Keratinocyte (primary cell): ENCODE measurements at regions not wholly inside any gene's neighbourhood (a gene's known extent, or its start where the extent isn't known, plus 50 kb on each side); places are given as distances from the start of the nearest gene placed in this dataset.

Experiments used
- EZH2 ChIP-seq: IDR thresholded peaks from one replicate; pipeline ENCODE4 v1.6.1; 2012; ENCODE audit warnings: inconsistent platforms, mild to moderate bottlenecking, low read length, moderate library complexity
- TF ChIP-seq, protein P1 (sequence below), 3 experiments: IDR thresholded peaks in 1 of 3; conservative IDR thresholded peaks in 1 of 3; optimal IDR thresholded peaks in 1 of 3; 2 replicates in 2 of 3; 3 replicates in 1 of 3; pipeline versions ENCODE3 to v1.5.1; 2011; ENCODE audit warnings: low read length in 3 of 3, mild to moderate bottlenecking in 3 of 3, moderate library complexity in 2 of 3, control low read depth in 1 of 3, inconsistent platforms in 1 of 3; ENCODE audit not compliant: insufficient read depth in 2 of 3; ENCODE audit errors: extremely low read depth in 1 of 3

DNA sequence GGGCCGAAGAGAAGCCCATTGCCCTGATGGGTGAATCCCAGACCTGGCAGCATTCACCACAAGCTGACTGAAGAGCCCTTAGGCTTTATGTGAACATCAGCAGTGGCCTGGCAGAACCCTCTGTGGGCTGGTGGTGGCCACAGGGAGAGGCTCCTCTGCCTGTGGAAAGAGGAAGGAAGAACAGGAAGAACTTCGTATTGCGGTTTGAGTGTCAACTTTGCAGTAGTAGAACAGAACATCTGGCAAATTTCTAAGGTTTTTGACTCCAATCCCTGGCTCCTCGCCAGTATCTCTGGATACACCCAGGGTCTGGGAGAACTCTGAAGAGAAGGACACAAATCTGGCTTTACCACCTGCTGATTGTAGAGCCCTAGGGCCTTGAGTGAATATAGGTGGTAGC lies 356.4 kb upstream of the GRAMD2B start:
- TF ChIP-seq, protein P1, sequence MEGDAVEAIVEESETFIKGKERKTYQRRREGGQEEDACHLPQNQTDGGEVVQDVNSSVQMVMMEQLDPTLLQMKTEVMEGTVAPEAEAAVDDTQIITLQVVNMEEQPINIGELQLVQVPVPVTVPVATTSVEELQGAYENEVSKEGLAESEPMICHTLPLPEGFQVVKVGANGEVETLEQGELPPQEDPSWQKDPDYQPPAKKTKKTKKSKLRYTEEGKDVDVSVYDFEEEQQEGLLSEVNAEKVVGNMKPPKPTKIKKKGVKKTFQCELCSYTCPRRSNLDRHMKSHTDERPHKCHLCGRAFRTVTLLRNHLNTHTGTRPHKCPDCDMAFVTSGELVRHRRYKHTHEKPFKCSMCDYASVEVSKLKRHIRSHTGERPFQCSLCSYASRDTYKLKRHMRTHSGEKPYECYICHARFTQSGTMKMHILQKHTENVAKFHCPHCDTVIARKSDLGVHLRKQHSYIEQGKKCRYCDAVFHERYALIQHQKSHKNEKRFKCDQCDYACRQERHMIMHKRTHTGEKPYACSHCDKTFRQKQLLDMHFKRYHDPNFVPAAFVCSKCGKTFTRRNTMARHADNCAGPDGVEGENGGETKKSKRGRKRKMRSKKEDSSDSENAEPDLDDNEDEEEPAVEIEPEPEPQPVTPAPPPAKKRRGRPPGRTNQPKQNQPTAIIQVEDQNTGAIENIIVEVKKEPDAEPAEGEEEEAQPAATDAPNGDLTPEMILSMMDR (optimal IDR thresholded peaks at IDR 0.05 in 1 of 3, IDR thresholded peaks at IDR 0.05 in 1 of 3, conservative IDR thresholded peaks at IDR 0.05 in 1 of 3; ENCODE audit: extremely low read depth in 1 of 3, insufficient read depth in 2 of 3, low read length in 3 of 3): no peak
- TF ChIP-seq EZH2: no peak
